ENCODE measurements at regions not wholly inside any gene's neighbourhood (a gene's known extent, or its start where the extent isn't known, plus 50 kb on each side); places are given as distances from the start of the nearest gene placed in this dataset.

- Histone ChIP-seq H3K36me3 (ENCODE audit: control insufficient read depth in 2 of 2, insufficient read depth in 1 of 2, low read length in 2 of 2) (no peaks in the 10 kb centered on the region), H3K4me1 (ENCODE audit: control insufficient read depth, insufficient read depth, low read length) (no peaks in the 10 kb centered on the region), H3K9me3 (ENCODE audit: control insufficient read depth, insufficient read depth, low read depth, low read length) (no peaks in the 10 kb centered on the region), H3K27ac (ENCODE audit: extremely low read depth, low read depth, low read length) (no peak overlapping the region), H3K4me3 (ENCODE audit: low read depth, low read length) (no peak overlapping the region)
- CTCF ChIA-PET = no interaction called here
- POLR2A ChIA-PET = no interaction called here
- TF ChIP-seq SETDB1 (IDR thresholded peaks at IDR 0.05; ENCODE audit: insufficient read length, low read length) (no peak), ZBTB20 (tag by site-specific recombination; IDR thresholded peaks at IDR 0.05) (no peak), KLF7 (tag by site-specific recombination; IDR thresholded peaks at IDR 0.05; ENCODE audit: borderline replicate concordance) (no peak), GLIS2 (tag by site-specific recombination; IDR thresholded peaks at IDR 0.05) (no peak), ZNF561 (tag by site-specific recombination; IDR thresholded peaks at IDR 0.05; ENCODE audit: borderline replicate concordance) (no peak), ZNF843 (tag by site-specific recombination; IDR thresholded peaks at IDR 0.05) (no peak), ZNF658 (tag by site-specific recombination; IDR thresholded peaks at IDR 0.05) (no peak), ZNF701 (tag by site-specific recombination; IDR thresholded peaks at IDR 0.05) (no peak), ZNF629 (tag by site-specific recombination; IDR thresholded peaks at IDR 0.05) (no peak)
- TF ChIP-seq, protein P1, sequence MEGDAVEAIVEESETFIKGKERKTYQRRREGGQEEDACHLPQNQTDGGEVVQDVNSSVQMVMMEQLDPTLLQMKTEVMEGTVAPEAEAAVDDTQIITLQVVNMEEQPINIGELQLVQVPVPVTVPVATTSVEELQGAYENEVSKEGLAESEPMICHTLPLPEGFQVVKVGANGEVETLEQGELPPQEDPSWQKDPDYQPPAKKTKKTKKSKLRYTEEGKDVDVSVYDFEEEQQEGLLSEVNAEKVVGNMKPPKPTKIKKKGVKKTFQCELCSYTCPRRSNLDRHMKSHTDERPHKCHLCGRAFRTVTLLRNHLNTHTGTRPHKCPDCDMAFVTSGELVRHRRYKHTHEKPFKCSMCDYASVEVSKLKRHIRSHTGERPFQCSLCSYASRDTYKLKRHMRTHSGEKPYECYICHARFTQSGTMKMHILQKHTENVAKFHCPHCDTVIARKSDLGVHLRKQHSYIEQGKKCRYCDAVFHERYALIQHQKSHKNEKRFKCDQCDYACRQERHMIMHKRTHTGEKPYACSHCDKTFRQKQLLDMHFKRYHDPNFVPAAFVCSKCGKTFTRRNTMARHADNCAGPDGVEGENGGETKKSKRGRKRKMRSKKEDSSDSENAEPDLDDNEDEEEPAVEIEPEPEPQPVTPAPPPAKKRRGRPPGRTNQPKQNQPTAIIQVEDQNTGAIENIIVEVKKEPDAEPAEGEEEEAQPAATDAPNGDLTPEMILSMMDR (tag by site-specific recombination; IDR thresholded peaks at IDR 0.05) = no peak
These were observed 634.6 kb downstream of the ETNK1 start for GRCh38 chr12:23259558-23259957.

- ChIA-PET POLR2A (no interaction called here), CTCF (interaction anchor here (0.6 kb wide), 3 partner anchors 77 to 1035 kb away, joined by 3 to 6 read pairs (median 6); no protein-coding TSS in a partner anchor)
- H3K4me3 ChIP-seq (ENCODE audit: low read depth, low read length) = no peak overlapping the region
- H3K9me3 ChIP-seq (ENCODE audit: control insufficient read depth, insufficient read depth, low read depth, low read length) = no peaks in the 10 kb centered on the region
- no peak overlapping the region for H3K27ac ChIP-seq (ENCODE audit: extremely low read depth, low read depth, low read length)
- no peaks in the 10 kb centered on the region for H3K4me1 ChIP-seq (ENCODE audit: control insufficient read depth, insufficient read depth, low read length)
- H3K36me3 ChIP-seq (ENCODE audit: control insufficient read depth in 2 of 2, insufficient read depth in 1 of 2, low read length in 2 of 2) = no peaks in the 10 kb centered on the region
- no peak for TF ChIP-seq PRDM6 (tag by site-specific recombination; IDR thresholded peaks at IDR 0.05)
- TF ChIP-seq ZNF692 (tag by site-specific recombination; IDR thresholded peaks at IDR 0.05) = no peak
- peak; percentile 31; the same call in 1 of the 2 replicates for TF ChIP-seq SCRT2 (tag by site-specific recombination; IDR thresholded peaks at IDR 0.05)
- TF ChIP-seq ZNF366 (tag by site-specific recombination; conservative IDR thresholded peaks at IDR 0.05) = no peak
- TF ChIP-seq ZNF701 (tag by site-specific recombination; IDR thresholded peaks at IDR 0.05) = no peak
These were observed 637.7 kb downstream of the ETNK1 start for GRCh38 chr12:23262670-23263069.

DNA sequence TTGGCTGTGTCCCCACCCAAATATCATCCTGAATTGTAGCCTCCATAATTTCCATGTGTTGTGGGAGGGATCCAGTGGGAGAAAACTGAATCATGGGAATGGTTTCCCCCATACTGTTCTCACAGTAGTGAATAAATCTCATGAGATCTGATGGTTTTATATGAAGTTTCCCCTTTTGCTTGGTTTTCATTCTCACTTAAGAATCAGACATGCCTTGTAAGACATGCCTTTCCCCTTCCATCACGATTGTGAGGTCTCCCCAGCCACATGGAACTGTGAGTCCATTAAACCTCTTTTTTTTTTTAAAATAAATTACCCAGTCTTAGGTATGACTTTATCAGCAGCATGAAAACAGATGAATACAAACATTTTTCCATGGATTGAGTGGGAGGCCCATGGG, 652.9 kb downstream of the ETNK1 start:
- POLR2A ChIA-PET = no interaction called here
- Histone ChIP-seq H3K9me3 (ENCODE audit: control insufficient read depth, insufficient read depth, low read depth, low read length) (no peaks in the 10 kb centered on the region), H3K27ac (ENCODE audit: extremely low read depth, low read depth, low read length) (no peak overlapping the region), H3K4me3 (ENCODE audit: low read depth, low read length) (no peak overlapping the region), H3K4me1 (ENCODE audit: control insufficient read depth, insufficient read depth, low read length) (no peaks in the 10 kb centered on the region), H3K36me3 (ENCODE audit: control insufficient read depth in 2 of 2, insufficient read depth in 1 of 2, low read length in 2 of 2) (no peaks in the 10 kb centered on the region)
- CTCF ChIA-PET = no interaction called here
- no peak for TF ChIP-seq ZNF16 (tag by site-specific recombination; IDR thresholded peaks at IDR 0.05; ENCODE audit: low read depth)
- TF ChIP-seq ZNF692 (tag by site-specific recombination; IDR thresholded peaks at IDR 0.05) = no peak
- TF ChIP-seq HOXC10 (CRISPR knock-in tag; IDR thresholded peaks at IDR 0.05) = no peak
- TF ChIP-seq ZNF560 (tag by site-specific recombination; IDR thresholded peaks at IDR 0.05; ENCODE audit: borderline replicate concordance) = no peak
